ENCODE measurements at regions not wholly inside any gene's neighbourhood (a gene's known extent, or its start where the extent isn't known, plus 50 kb on each side); places are given as distances from the start of the nearest gene placed in this dataset.
A peak's percentile ranks its signal among the peaks of the same experiment; 100 is the strongest.

DNA sequence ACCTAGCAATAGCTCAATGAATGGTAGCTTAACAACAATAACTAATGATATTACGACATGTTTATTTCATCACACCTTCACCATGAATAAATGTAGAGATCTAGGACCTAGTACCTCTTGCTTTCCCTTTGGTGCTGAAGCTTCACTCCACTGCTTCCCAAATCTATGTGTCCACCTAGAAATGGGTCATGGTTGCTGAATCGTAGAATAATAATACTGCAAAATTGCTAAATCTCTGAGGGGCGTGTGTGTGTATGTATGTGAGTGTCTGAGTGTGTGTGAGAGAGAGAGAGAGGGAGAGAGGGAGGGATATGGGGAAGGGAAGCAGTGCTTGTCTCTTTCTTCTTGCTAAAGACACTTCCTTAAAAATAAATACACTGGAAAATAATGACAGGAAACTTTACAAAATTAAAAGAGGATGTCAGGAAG is 109.3 kb upstream of the BMP2K start:
- H3K4me3 ChIP-seq (ENCODE audit: low read depth, low read length, poor library complexity, severe bottlenecking) = no peak overlapping the region
- H3K36me3 ChIP-seq (ENCODE audit: insufficient read depth, low read length) = no peaks in the 10 kb centered on the region
- H3K79me2 ChIP-seq (ENCODE audit: insufficient read depth, low read depth, low read length) = no peaks in the 10 kb centered on the region
- H3K9me2 ChIP-seq (ENCODE audit: insufficient read depth, low read length) = no peaks in the 10 kb centered on the region
- ChIA-PET POLR2A (interaction anchor here (0.6 to 3.7 kb wide), 8 partner anchors 9 to 100 kb away, joined by 3 to 31 read pairs (median 4); no protein-coding TSS in a partner anchor), CTCF (ENCODE audit: unreplicated experiment) (interaction anchor here (1.5 kb wide), 2 partner anchors 24 to 97 kb away, joined by 3 to 6 read pairs; no protein-coding TSS in a partner anchor)
- intact Hi-C loops (cut with micrococcal nuclease; ENCODE audit: unreplicated experiment) = loop anchor here (5.0 kb wide), 1 partner anchor 55 kb away; no protein-coding TSS in a partner anchor
- peak overlapping the region; percentile 17; the same call in 1 of the 2 replicates for H2AFZ ChIP-seq (ENCODE audit: low read length)
- DNase-seq (ENCODE audit: low spot score) = no peak
- H3K27ac ChIP-seq (ENCODE audit: low read depth, low read length, poor library complexity, severe bottlenecking) = no peak overlapping the region
- no TSS peak for BruUV-seq (replicated peaks)
- H4K20me1 ChIP-seq (ENCODE audit: insufficient read depth, low read length) = no peaks in the 10 kb centered on the region
- peaks cover 36% of the 10 kb centered on the region for H3K4me1 ChIP-seq (ENCODE audit: insufficient read depth, low read length, poor library complexity, severe bottlenecking)
- peak overlapping the region; percentile 13; the same call in 1 of the 2 replicates for H3K4me2 ChIP-seq (ENCODE audit: low read length)
- no peaks in the 10 kb centered on the region for H3K9me3 ChIP-seq (ENCODE audit: low read length)
- TF ChIP-seq, protein P1, sequence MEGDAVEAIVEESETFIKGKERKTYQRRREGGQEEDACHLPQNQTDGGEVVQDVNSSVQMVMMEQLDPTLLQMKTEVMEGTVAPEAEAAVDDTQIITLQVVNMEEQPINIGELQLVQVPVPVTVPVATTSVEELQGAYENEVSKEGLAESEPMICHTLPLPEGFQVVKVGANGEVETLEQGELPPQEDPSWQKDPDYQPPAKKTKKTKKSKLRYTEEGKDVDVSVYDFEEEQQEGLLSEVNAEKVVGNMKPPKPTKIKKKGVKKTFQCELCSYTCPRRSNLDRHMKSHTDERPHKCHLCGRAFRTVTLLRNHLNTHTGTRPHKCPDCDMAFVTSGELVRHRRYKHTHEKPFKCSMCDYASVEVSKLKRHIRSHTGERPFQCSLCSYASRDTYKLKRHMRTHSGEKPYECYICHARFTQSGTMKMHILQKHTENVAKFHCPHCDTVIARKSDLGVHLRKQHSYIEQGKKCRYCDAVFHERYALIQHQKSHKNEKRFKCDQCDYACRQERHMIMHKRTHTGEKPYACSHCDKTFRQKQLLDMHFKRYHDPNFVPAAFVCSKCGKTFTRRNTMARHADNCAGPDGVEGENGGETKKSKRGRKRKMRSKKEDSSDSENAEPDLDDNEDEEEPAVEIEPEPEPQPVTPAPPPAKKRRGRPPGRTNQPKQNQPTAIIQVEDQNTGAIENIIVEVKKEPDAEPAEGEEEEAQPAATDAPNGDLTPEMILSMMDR (conservative IDR thresholded peaks at IDR 0.05; ENCODE audit: low read length) = no peak

DNA sequence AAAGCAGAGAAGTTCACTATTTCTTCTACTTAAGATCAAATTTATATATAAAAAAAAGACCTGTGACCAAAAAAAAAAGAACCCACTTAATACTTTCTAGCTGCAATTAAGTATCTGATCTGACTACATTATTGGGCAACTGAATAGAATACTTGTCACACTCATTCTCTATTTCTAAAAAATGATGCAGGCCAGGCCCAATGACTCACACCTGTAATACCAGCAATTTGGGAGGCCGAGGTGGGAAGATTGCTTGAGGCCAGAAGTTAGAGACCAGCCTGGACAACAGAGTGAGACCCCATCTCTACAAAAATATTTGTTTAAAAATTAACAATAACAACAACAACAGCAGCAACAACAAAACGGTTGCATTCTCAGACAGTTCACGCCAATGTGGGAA is 108.8 kb upstream of the BMP2K start:
- intact Hi-C loops (cut with micrococcal nuclease; ENCODE audit: unreplicated experiment) = loop anchor here (5.0 kb wide), 1 partner anchor 55 kb away; no protein-coding TSS in a partner anchor
- H3K9me3 ChIP-seq (ENCODE audit: low read length) = no peaks in the 10 kb centered on the region
- H3K36me3 ChIP-seq (ENCODE audit: insufficient read depth, low read length) = no peaks in the 10 kb centered on the region
- no peak overlapping the region for H3K4me3 ChIP-seq (ENCODE audit: low read depth, low read length, poor library complexity, severe bottlenecking)
- peaks cover 36% of the 10 kb centered on the region for H3K4me1 ChIP-seq (ENCODE audit: insufficient read depth, low read length, poor library complexity, severe bottlenecking)
- H3K79me2 ChIP-seq (ENCODE audit: insufficient read depth, low read depth, low read length) = no peaks in the 10 kb centered on the region
- POLR2A ChIA-PET = interaction anchor here (0.8 to 3.7 kb wide), 8 partner anchors 10 to 55 kb away, joined by 3 to 31 read pairs (median 3); no protein-coding TSS in a partner anchor
- H4K20me1 ChIP-seq (ENCODE audit: insufficient read depth, low read length) = no peaks in the 10 kb centered on the region
- H3K9me2 ChIP-seq (ENCODE audit: insufficient read depth, low read length) = no peaks in the 10 kb centered on the region
- H3K27ac ChIP-seq (ENCODE audit: low read depth, low read length, poor library complexity, severe bottlenecking) = no peak overlapping the region
- CTCF ChIA-PET (ENCODE audit: unreplicated experiment) = interaction anchor here (1.5 kb wide), 2 partner anchors 23 to 97 kb away, joined by 3 to 6 read pairs; no protein-coding TSS in a partner anchor
- H3K4me2 ChIP-seq (ENCODE audit: low read length) = peak overlapping the region; percentile 45
- no TSS peak for BruUV-seq (replicated peaks)
- no peak for DNase-seq (ENCODE audit: low spot score)
- TF ChIP-seq, protein P1 (conservative IDR thresholded peaks at IDR 0.05; ENCODE audit: low read length) = no peak
- TF ChIP-seq EZH2phosphoT487 (IDR thresholded peaks at IDR 0.05; ENCODE audit: borderline replicate concordance, low read depth, low read length) = no peak
- H2AFZ ChIP-seq (ENCODE audit: low read length) = peak overlapping the region; percentile 79; the same call in 1 of the 2 replicates

DNA sequence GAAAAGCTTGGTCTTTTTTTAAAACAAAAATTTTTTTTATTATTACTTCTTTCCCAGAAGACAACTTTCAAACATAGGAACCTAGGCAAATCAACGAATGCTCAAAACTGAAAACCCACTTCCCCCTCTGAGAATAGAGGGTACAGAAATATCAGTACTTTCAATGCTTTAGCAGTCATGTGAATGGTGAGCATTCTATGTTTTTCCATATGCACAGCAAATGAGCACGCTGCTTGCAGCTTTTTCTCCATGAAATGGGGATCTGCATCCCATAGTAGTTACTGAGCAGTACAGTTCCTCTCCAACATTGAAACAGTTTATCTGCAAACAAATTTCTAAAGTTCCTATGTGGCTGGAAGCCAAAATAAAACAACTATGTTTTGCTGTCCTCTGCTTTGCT is 108.4 kb upstream of the BMP2K start:
- intact Hi-C loops (cut with micrococcal nuclease; ENCODE audit: unreplicated experiment) = loop anchor here (5.0 kb wide), 1 partner anchor 55 kb away; no protein-coding TSS in a partner anchor
- H2AFZ ChIP-seq (ENCODE audit: low read length) = peak overlapping the region; percentile 79
- no TSS peak for BruUV-seq (replicated peaks)

More for the DNA sequence above, 108.4 kb upstream of the BMP2K start:
- Histone ChIP-seq H3K4me3 (ENCODE audit: low read depth, low read length, poor library complexity, severe bottlenecking) (no peak overlapping the region), H3K9me3 (ENCODE audit: low read length) (no peaks in the 10 kb centered on the region), H3K4me2 (ENCODE audit: low read length) (peak overlapping the region; percentile 45), H3K27ac (ENCODE audit: low read depth, low read length, poor library complexity, severe bottlenecking) (no peak overlapping the region), H4K20me1 (ENCODE audit: insufficient read depth, low read length) (no peaks in the 10 kb centered on the region), H3K4me1 (ENCODE audit: insufficient read depth, low read length, poor library complexity, severe bottlenecking) (peaks cover 39% of the 10 kb centered on the region), H3K36me3 (ENCODE audit: insufficient read depth, low read length) (no peaks in the 10 kb centered on the region), H3K9me2 (ENCODE audit: insufficient read depth, low read length) (no peaks in the 10 kb centered on the region), H3K79me2 (ENCODE audit: insufficient read depth, low read depth, low read length) (no peaks in the 10 kb centered on the region)
- DNase-seq (ENCODE audit: low spot score) = peak; percentile 50
- TF ChIP-seq EZH2phosphoT487 (IDR thresholded peaks at IDR 0.05; ENCODE audit: borderline replicate concordance, low read depth, low read length) = no peak
- TF ChIP-seq, protein P1 (conservative IDR thresholded peaks at IDR 0.05; ENCODE audit: low read length) = no peak
- ChIA-PET POLR2A (interaction anchor here (0.8 to 3.7 kb wide), 9 partner anchors 10 to 69 kb away, joined by 3 to 31 read pairs (median 3); no protein-coding TSS in a partner anchor), CTCF (ENCODE audit: unreplicated experiment) (no interaction called here)
